ENCODE measurements at regions not wholly inside any gene's neighbourhood (a gene's known extent, or its start where the extent isn't known, plus 50 kb on each side); places are given as distances from the start of the nearest gene placed in this dataset.

GRCh38 chr10:18976696-18977251 lies 71.8 kb upstream of the MALRD1 start:
- no peak overlapping the region for H3K4me2 ChIP-seq (ENCODE audit: low read length)
- H3K9me2 ChIP-seq (ENCODE audit: insufficient read depth), result no peaks in the 10 kb centered on the region
- ATAC-seq, result no peak
- H3K9me3 ChIP-seq (ENCODE audit: control insufficient read depth in 1 of 2, insufficient read depth in 1 of 2, low read depth in 1 of 2, low read length in 2 of 2), result peaks cover 0 to 9% of the 10 kb centered on the region in 2 experiments; a peak in 2 of 4 replicates
- no peak overlapping the region for H3K4me3 ChIP-seq (replicated peaks in 1 of 2; ENCODE audit: low read depth in 1 of 2, low read length in 2 of 2)
- no peak for TF ChIP-seq RAD21 (IDR thresholded peaks at IDR 0.05; ENCODE audit: low read depth)
- no peak for TF ChIP-seq SRF (IDR thresholded peaks at IDR 0.05; ENCODE audit: low read depth)
- TF ChIP-seq ATF3 (IDR thresholded peaks at IDR 0.05), result no peak
- TF ChIP-seq ZNF274 (IDR thresholded peaks at IDR 0.05; ENCODE audit: low read depth, low read length), result no peak
- TF ChIP-seq TCF7L2 (IDR thresholded peaks at IDR 0.05; ENCODE audit: borderline replicate concordance, extremely low read depth, insufficient read depth, insufficient read length), result no peak
- no peak for TF ChIP-seq EZH2phosphoT487 (IDR thresholded peaks at IDR 0.05; ENCODE audit: borderline replicate concordance)
- BruUV-seq (replicated peaks), result no TSS peak
- H3K9ac ChIP-seq (ENCODE audit: low read length), result no peak overlapping the region
- no peaks in the 10 kb centered on the region for H4K20me1 ChIP-seq (ENCODE audit: insufficient read depth)
- no peaks in the 10 kb centered on the region for H3K4me1 ChIP-seq (ENCODE audit: control insufficient read depth in 1 of 2, insufficient read depth in 2 of 2, low read length in 2 of 2)
- no peaks in the 10 kb centered on the region for H3K79me2 ChIP-seq (ENCODE audit: insufficient read depth, low read length)
- no peaks in the 10 kb centered on the region for H3K27me3 ChIP-seq (ENCODE audit: insufficient read depth, low read length)
- DNase-seq (ENCODE audit: low read depth, low spot score), result no peak
- POLR2A ChIA-PET, result no interaction called here
- no peak overlapping the region for H2AFZ ChIP-seq (ENCODE audit: low read depth, low read length, poor library complexity, severe bottlenecking)
- RAD21 ChIA-PET (ENCODE audit: low non-redundant PET in 1 of 2, low total read pairs in 2 of 2, uncharacterized antibody in 2 of 2, unreplicated experiment in 2 of 2), result no interaction called here
- H3K36me3 ChIP-seq (ENCODE audit: control insufficient read depth in 1 of 2, insufficient read depth in 2 of 2, low read length in 2 of 2), result no peaks in the 10 kb centered on the region
- intact Hi-C loops (cut with micrococcal nuclease), result no loop called here
- H3K27ac ChIP-seq (ENCODE audit: low read depth, low read length), result no peak overlapping the region
- CTCF ChIA-PET, result no interaction called here

GRCh38 chr10:18980089-18980629 lies 68.4 kb upstream of the MALRD1 start:
- Histone ChIP-seq H2AFZ (ENCODE audit: low read depth, low read length, poor library complexity, severe bottlenecking) (no peak overlapping the region), H3K36me3 (ENCODE audit: control insufficient read depth in 1 of 2, insufficient read depth in 2 of 2, low read length in 2 of 2) (no peaks in the 10 kb centered on the region), H3K9me3 (ENCODE audit: control insufficient read depth in 1 of 2, insufficient read depth in 1 of 2, low read depth in 1 of 2, low read length in 2 of 2) (peaks cover 0 to 17% of the 10 kb centered on the region in 2 experiments; a peak in 2 of 4 replicates), H3K4me1 (ENCODE audit: control insufficient read depth in 1 of 2, insufficient read depth in 2 of 2, low read length in 2 of 2) (no peaks in the 10 kb centered on the region), H3K79me2 (ENCODE audit: insufficient read depth, low read length) (no peaks in the 10 kb centered on the region), H3K9me2 (ENCODE audit: insufficient read depth) (no peaks in the 10 kb centered on the region), H3K27me3 (ENCODE audit: insufficient read depth, low read length) (no peaks in the 10 kb centered on the region), H3K4me2 (ENCODE audit: low read length) (no peak overlapping the region), H3K27ac (ENCODE audit: low read depth, low read length) (no peak overlapping the region), H4K20me1 (ENCODE audit: insufficient read depth) (no peaks in the 10 kb centered on the region), H3K4me3 (replicated peaks in 1 of 2; ENCODE audit: low read depth in 1 of 2, low read length in 2 of 2) (no peak overlapping the region), H3K9ac (ENCODE audit: low read length) (no peak overlapping the region)
- CTCF ChIA-PET, result no interaction called here
- BruUV-seq (replicated peaks), result no TSS peak
- RAD21 ChIA-PET (ENCODE audit: low non-redundant PET in 1 of 2, low total read pairs in 2 of 2, uncharacterized antibody in 2 of 2, unreplicated experiment in 2 of 2), result no interaction called here
- DNase-seq (ENCODE audit: low read depth, low spot score), result no peak
- ATAC-seq, result no peak
- POLR2A ChIA-PET, result no interaction called here
- intact Hi-C loops (cut with micrococcal nuclease), result no loop called here
- no peak for TF ChIP-seq CTCF (IDR thresholded peaks at IDR 0.05 in 2 of 3, conservative IDR thresholded peaks at IDR 0.05 in 1 of 3; ENCODE audit: borderline replicate concordance in 1 of 3, insufficient read depth in 1 of 3, low read depth in 2 of 3, low read length in 2 of 3)
- no peak for TF ChIP-seq MAX (IDR thresholded peaks at IDR 0.05)
- TF ChIP-seq EZH2phosphoT487 (IDR thresholded peaks at IDR 0.05; ENCODE audit: borderline replicate concordance), result no peak
- no peak for TF ChIP-seq ZBTB33 (IDR thresholded peaks at IDR 0.05; ENCODE audit: extremely low read depth, insufficient replicate concordance, low read length)
- TF ChIP-seq FOSL1 (IDR thresholded peaks at IDR 0.05; ENCODE audit: low read depth), result no peak
- TF ChIP-seq ZFX (IDR thresholded peaks at IDR 0.05), result no peak
